ENCODE measurements at regions not wholly inside any gene's neighbourhood (a gene's known extent, or its start where the extent isn't known, plus 50 kb on each side); places are given as distances from the start of the nearest gene placed in this dataset.

DNA sequence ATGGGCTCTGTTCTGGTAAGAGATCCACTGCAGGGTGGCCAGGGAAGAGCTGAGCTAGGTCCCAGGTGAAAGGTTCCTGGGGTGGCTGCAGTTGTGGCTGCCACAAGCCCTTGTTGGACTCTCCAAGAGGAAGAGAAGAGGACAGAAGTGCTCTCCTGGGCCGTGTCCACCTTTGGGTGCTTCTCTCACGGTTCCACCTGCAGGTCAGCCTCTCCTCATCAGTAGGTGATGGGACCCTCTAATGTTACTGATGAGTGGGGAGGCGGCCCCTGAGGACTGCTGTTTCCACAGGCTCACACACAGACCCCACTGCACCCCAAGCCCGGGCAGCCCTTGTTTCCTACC is 804.9 kb downstream of the BRD1 start:
- TF ChIP-seq, protein P1, sequence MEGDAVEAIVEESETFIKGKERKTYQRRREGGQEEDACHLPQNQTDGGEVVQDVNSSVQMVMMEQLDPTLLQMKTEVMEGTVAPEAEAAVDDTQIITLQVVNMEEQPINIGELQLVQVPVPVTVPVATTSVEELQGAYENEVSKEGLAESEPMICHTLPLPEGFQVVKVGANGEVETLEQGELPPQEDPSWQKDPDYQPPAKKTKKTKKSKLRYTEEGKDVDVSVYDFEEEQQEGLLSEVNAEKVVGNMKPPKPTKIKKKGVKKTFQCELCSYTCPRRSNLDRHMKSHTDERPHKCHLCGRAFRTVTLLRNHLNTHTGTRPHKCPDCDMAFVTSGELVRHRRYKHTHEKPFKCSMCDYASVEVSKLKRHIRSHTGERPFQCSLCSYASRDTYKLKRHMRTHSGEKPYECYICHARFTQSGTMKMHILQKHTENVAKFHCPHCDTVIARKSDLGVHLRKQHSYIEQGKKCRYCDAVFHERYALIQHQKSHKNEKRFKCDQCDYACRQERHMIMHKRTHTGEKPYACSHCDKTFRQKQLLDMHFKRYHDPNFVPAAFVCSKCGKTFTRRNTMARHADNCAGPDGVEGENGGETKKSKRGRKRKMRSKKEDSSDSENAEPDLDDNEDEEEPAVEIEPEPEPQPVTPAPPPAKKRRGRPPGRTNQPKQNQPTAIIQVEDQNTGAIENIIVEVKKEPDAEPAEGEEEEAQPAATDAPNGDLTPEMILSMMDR (IDR thresholded peaks at IDR 0.05; ENCODE audit: poor library complexity, severe bottlenecking), result no peak
- no peaks in the 10 kb centered on the region for H3K9me3 ChIP-seq (ENCODE audit: severe bottlenecking)
- no peaks in the 10 kb centered on the region for H3K4me1 ChIP-seq (ENCODE audit: insufficient read depth, poor library complexity, severe bottlenecking)
- no peak overlapping the region for H3K27ac ChIP-seq (ENCODE audit: poor library complexity, severe bottlenecking)
- no peak for ATAC-seq (ENCODE audit: low read depth)
- H3K27me3 ChIP-seq (ENCODE audit: insufficient read depth, poor library complexity, severe bottlenecking), result no peaks in the 10 kb centered on the region
- no peak overlapping the region for H3K4me3 ChIP-seq (ENCODE audit: severe bottlenecking)
- H3K36me3 ChIP-seq (ENCODE audit: low read depth), result no peaks in the 10 kb centered on the region
- peak; percentile 34 for DNase-seq (ENCODE audit: low spot score)

DNA sequence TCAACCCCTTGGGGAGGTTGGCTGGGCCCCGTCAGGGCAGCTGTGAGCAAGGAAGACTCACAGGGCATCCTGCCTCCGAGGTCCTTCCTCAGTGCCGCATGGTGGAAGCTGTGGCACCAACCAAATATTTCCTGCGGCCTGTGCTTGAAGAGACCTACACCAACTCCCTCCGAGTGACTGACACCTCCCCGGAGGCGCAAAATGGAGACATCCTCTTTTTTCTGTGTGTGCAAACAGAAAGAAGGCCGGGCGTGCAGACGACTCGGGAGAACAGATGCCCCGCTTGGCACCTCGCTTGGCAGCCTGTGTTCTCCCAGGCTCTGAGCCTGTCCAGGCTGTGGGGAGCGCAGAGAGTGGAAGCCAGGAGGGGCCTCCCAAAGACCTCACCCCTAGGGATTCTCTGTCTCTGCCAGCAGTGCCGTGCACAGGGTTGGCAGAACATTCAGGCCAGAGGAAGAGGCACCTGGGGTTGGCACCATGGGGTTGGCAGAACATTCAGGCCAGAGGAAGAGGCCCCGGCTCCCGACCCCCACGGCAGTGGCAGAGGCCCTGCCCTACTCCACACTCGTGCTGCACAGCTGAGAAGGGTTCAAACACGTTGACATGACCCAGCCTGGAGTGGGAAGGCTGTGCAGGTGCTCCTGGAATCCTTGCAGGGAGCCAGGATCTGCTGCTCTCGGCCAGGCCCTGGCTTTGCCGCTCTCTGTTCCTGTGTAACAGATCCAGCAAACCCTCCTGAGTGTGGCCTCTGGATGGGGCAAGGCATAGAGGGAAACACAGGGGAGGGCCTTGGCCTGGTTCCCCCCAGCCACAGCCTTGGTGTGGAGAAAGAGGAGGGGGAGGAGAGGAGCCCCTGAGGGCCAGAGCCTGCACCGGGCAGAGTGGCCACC is 805.5 kb downstream of the BRD1 start:
- DNase-seq (ENCODE audit: low spot score) (peak; percentile 34), ATAC-seq (ENCODE audit: low read depth) (no peak)
- Histone ChIP-seq H3K27ac (ENCODE audit: poor library complexity, severe bottlenecking) (no peak overlapping the region), H3K4me1 (ENCODE audit: insufficient read depth, poor library complexity, severe bottlenecking) (no peaks in the 10 kb centered on the region), H3K9me3 (ENCODE audit: severe bottlenecking) (no peaks in the 10 kb centered on the region), H3K4me3 (ENCODE audit: severe bottlenecking) (no peak overlapping the region), H3K36me3 (ENCODE audit: low read depth) (no peaks in the 10 kb centered on the region), H3K27me3 (ENCODE audit: insufficient read depth, poor library complexity, severe bottlenecking) (no peaks in the 10 kb centered on the region)
- TF ChIP-seq, protein P1 (IDR thresholded peaks at IDR 0.05; ENCODE audit: poor library complexity, severe bottlenecking), result no peak

DNA sequence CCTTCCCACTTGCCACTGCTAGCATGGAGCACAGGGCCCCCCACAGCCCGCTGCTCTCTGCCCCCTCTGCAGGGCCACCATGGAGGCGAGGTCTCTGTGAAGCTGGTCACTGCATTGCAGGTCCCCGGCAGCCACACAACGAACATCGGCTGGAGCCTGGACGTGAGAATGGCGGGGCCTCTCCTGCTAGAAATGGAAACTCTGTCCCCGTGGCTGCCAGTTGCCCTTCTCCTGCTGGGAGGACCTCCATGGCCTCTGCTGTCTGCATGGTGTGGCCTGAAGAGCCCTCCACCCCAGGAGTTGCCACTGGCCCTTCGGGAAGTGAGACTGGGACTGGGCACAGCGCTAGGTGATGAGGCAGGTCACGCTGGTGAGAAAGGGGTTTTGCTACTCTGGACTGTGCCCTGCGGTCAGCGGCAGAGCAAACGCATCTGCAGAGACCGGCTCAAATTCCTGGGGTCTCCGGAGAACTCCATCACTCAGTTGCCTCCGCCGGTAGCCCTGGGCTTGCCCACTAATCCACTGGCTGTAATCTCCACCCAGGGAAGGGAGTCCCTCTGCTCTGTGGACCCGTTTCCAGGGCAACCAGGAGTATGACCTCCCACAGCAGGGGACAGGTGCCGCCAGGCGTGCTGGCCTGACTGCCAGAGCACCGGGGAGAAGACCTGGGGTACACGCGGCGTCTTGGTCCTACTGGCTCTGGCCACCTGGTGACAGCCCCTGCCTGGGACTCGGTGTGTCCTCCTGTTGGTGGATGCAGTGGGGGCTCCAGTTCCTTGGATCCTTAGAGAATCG is 806.3 kb downstream of the BRD1 start:
- ATAC-seq (ENCODE audit: low read depth), result no peak
- Histone ChIP-seq H3K27me3 (ENCODE audit: insufficient read depth, poor library complexity, severe bottlenecking) (no peaks in the 10 kb centered on the region), H3K4me3 (ENCODE audit: severe bottlenecking) (no peak overlapping the region), H3K4me1 (ENCODE audit: insufficient read depth, poor library complexity, severe bottlenecking) (no peaks in the 10 kb centered on the region), H3K36me3 (ENCODE audit: low read depth) (no peaks in the 10 kb centered on the region), H3K27ac (ENCODE audit: poor library complexity, severe bottlenecking) (no peak overlapping the region), H3K9me3 (ENCODE audit: severe bottlenecking) (no peaks in the 10 kb centered on the region)
- peak; percentile 23 for DNase-seq (ENCODE audit: low spot score)
- TF ChIP-seq, protein P1 (IDR thresholded peaks at IDR 0.05; ENCODE audit: poor library complexity, severe bottlenecking), result no peak

DNA sequence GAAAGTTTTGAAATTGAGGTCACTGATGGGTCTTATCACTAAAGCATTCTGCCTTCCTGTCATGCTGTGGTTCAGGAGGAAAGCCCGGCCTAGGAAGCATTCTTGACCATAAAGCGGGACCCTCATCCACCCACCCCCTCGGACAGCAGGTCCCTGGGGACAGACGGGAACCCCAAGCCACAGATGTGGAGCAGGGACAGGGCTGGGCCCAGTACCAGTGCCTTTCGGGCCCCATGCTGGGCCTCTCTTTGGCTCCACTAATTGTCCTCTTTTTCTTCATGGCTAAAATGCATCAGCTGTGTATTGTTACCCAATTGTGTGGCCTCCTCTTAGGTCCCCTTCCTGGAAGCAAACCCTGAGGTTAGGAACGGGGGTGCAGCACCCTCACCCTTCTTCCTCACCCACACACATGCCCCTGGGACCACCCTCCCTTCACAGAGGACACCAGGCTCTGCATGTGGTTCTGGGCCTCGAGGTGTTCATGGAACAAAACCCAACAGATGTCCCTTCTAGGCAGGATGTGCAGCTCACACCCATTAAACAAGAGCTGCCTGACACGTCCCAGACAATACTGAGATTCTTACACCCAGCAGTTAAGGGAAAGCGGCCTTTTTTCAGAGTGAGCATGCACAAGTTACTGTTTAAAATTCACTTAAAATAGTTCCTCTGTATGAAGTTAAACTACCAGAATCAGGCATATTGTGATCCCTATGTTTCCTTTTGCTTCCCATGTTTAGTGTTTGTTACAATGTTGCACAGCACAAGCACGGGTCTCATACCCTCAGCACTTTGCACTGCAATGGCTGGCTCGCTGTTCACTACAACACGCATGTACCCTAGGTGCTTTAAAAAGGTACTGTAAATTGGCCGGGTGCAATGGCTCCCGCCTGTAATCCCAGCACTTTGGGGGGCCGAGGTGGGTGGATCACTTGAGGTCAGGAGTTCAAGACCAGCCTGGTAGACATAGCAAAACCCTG is 807.6 kb downstream of the BRD1 start:
- TF ChIP-seq, protein P1 (IDR thresholded peaks at IDR 0.05; ENCODE audit: poor library complexity, severe bottlenecking), result no peak

More for the DNA sequence above, 807.6 kb downstream of the BRD1 start:
- no peak for ATAC-seq (ENCODE audit: low read depth)
- no peaks in the 10 kb centered on the region for H3K36me3 ChIP-seq (ENCODE audit: low read depth)
- no peak overlapping the region for H3K27ac ChIP-seq (ENCODE audit: poor library complexity, severe bottlenecking)
- H3K4me3 ChIP-seq (ENCODE audit: severe bottlenecking), result no peak overlapping the region
- H3K9me3 ChIP-seq (ENCODE audit: severe bottlenecking), result no peaks in the 10 kb centered on the region
- H3K27me3 ChIP-seq (ENCODE audit: insufficient read depth, poor library complexity, severe bottlenecking), result peaks cover 2% of the 10 kb centered on the region
- no peaks in the 10 kb centered on the region for H3K4me1 ChIP-seq (ENCODE audit: insufficient read depth, poor library complexity, severe bottlenecking)
- no peak for DNase-seq (ENCODE audit: low spot score)
